ENCODE measurements at regions not wholly inside any gene's neighbourhood (a gene's known extent, or its start where the extent isn't known, plus 50 kb on each side); places are given as distances from the start of the nearest gene placed in this dataset.

DNA sequence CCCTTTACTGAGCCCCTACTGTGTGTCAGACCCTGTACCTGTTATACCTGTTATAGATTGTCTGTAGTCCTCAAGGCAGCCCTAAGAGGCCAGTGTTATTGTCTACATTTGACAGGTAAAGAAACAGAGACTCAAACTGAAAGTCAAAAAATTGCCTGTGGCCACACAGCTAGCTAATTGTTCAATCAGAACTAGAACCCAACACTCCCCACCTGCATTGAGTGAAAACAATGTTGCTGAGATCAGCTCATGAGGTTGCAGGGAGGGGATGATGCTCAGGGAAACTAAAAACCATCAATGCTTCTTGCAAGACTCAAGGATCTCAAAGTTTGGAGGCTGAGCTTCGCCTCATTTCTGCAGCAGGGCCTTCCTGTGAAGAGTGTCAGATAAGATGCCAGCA is 109.5 kb upstream of the LMO4 start:
- Mint-ChIP-seq H3K4me1 (no peaks in the 10 kb centered on the region), H3K27me3 (no peaks in the 10 kb centered on the region), H3K4me3 (no peak overlapping the region), H3K9me3 (peaks cover 5% of the 10 kb centered on the region), H3K36me3 (ENCODE audit: low read depth) (no peaks in the 10 kb centered on the region), H3K27ac (no peak overlapping the region)
- ChIA-PET POLR2A (no interaction called here), CTCF (no interaction called here)
- TF ChIP-seq, protein P1, sequence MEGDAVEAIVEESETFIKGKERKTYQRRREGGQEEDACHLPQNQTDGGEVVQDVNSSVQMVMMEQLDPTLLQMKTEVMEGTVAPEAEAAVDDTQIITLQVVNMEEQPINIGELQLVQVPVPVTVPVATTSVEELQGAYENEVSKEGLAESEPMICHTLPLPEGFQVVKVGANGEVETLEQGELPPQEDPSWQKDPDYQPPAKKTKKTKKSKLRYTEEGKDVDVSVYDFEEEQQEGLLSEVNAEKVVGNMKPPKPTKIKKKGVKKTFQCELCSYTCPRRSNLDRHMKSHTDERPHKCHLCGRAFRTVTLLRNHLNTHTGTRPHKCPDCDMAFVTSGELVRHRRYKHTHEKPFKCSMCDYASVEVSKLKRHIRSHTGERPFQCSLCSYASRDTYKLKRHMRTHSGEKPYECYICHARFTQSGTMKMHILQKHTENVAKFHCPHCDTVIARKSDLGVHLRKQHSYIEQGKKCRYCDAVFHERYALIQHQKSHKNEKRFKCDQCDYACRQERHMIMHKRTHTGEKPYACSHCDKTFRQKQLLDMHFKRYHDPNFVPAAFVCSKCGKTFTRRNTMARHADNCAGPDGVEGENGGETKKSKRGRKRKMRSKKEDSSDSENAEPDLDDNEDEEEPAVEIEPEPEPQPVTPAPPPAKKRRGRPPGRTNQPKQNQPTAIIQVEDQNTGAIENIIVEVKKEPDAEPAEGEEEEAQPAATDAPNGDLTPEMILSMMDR (IDR thresholded peaks at IDR 0.05): no peak
- intact Hi-C loops (cut with micrococcal nuclease): no loop called here
- DNase-seq: no peak
- no peak for ATAC-seq (ENCODE audit: low read depth)

DNA sequence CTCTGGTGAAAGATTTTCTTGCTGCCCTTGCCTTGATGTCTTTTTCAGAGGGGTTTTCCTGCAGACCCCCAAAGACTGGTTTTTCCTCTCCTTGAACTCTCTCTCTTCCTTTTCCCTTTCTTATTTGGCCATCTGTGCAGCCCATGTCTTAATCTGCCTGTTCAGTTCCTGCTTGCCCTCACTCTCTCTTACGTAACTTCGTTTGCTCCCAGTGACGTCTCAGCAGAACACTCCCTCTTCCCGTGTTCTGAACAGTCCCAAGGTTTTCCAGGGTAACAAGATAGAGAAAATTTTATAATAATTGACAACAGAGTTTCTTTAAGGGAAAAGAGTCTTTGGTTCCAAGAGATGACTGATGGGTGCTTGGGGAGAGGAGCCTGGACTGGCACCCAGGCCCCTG is 109.1 kb upstream of the LMO4 start:
- no peaks in the 10 kb centered on the region for H3K4me1 Mint-ChIP-seq
- POLR2A ChIA-PET: no interaction called here
- CTCF ChIA-PET: no interaction called here

GRCh38 chr1:87220993-87221392 is 107.7 kb upstream of the LMO4 start:
- Mint-ChIP-seq H3K27ac (no peak overlapping the region), H3K4me1 (peaks cover 2% of the 10 kb centered on the region), H3K9me3 (peaks cover 2% of the 10 kb centered on the region), H3K4me3 (no peak overlapping the region), H3K27me3 (no peaks in the 10 kb centered on the region), H3K36me3 (ENCODE audit: low read depth) (no peaks in the 10 kb centered on the region)
- ChIA-PET CTCF (interaction anchor here (0.6 kb wide), 1 partner anchor 68 kb away, joined by 5 read pairs; no protein-coding TSS in a partner anchor), POLR2A (no interaction called here)
- TF ChIP-seq, protein P1 (IDR thresholded peaks at IDR 0.05): no peak
- no peak for ATAC-seq (ENCODE audit: low read depth)
- DNase-seq: no peak
- intact Hi-C loops (cut with micrococcal nuclease): no loop called here

More for the DNA sequence above, 109.1 kb upstream of the LMO4 start:
- Mint-ChIP-seq H3K27ac (no peak overlapping the region), H3K27me3 (no peaks in the 10 kb centered on the region), H3K9me3 (peaks cover 5% of the 10 kb centered on the region), H3K36me3 (ENCODE audit: low read depth) (no peaks in the 10 kb centered on the region), H3K4me3 (no peak overlapping the region)
- intact Hi-C loops (cut with micrococcal nuclease): no loop called here
- TF ChIP-seq, protein P1 (IDR thresholded peaks at IDR 0.05): no peak
- DNase-seq (no peak), ATAC-seq (ENCODE audit: low read depth) (no peak)

DNA sequence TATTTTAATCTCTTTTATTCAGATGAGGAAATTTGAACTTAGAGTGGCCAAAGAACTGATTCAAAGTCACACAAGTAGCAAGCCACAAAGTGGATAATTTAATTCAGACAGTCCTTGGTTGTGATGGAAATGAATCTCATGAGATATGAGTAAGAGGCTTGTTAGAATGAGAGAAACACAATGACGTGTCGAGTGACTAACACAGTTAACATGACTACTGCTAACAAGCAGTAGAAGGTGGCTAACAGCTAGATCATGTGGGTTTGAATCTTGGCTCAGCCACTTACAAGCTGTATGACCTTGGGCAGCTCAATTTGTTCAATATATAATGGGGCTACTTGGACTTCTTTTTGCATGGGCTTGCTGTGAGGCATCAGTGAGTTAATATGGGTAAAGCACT is 104.5 kb upstream of the LMO4 start:
- ATAC-seq (ENCODE audit: low read depth) (no peak), DNase-seq (no peak)
- H3K27me3 Mint-ChIP-seq: no peaks in the 10 kb centered on the region
- ChIA-PET POLR2A (no interaction called here), CTCF (no interaction called here)
- TF ChIP-seq, protein P1 (IDR thresholded peaks at IDR 0.05): no peak
- H3K4me3 Mint-ChIP-seq: no peak overlapping the region
- intact Hi-C loops (cut with micrococcal nuclease): no loop called here
- H3K9me3 Mint-ChIP-seq: peaks cover 2% of the 10 kb centered on the region
- no peaks in the 10 kb centered on the region for H3K36me3 Mint-ChIP-seq (ENCODE audit: low read depth)
- no peak overlapping the region for H3K27ac Mint-ChIP-seq
- peaks cover 6% of the 10 kb centered on the region for H3K4me1 Mint-ChIP-seq

DNA sequence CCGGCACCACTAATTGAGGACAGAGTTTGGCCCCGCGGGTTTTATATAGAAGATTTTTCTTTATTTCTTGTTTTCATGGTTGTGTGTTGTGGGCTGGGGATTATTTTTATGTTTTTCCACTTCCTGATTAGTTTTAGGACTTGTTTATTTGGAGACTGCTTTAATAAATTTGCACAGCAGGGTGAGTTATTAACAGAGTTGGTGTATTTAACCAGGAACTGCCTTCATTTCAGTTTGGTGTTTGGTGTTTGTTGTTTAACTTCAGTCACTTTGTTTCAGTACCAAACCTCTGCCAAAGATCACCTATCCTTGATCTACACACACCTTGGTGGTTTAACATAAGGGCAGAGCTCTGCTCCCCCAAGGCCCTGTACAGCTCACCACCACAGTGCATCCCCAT is 103.5 kb upstream of the LMO4 start:
- peaks cover 6% of the 10 kb centered on the region for H3K4me1 Mint-ChIP-seq
- ChIA-PET CTCF (no interaction called here), POLR2A (no interaction called here)
- TF ChIP-seq, protein P1 (IDR thresholded peaks at IDR 0.05): no peak
- no peaks in the 10 kb centered on the region for H3K27me3 Mint-ChIP-seq
- ATAC-seq (ENCODE audit: low read depth) (no peak), DNase-seq (no peak)
- no peak overlapping the region for H3K4me3 Mint-ChIP-seq
- H3K36me3 Mint-ChIP-seq (ENCODE audit: low read depth): no peaks in the 10 kb centered on the region
- peaks cover 2% of the 10 kb centered on the region for H3K9me3 Mint-ChIP-seq
- intact Hi-C loops (cut with micrococcal nuclease): no loop called here
- H3K27ac Mint-ChIP-seq: no peak overlapping the region
